GM23338 (cell line): ENCODE measurements at regions not wholly inside any gene's neighbourhood (a gene's known extent, or its start where the extent isn't known, plus 50 kb on each side); places are given as distances from the start of the nearest gene placed in this dataset.

Source experiments
- ATAC-seq: fragments of 200-7000 bp; cut with Tn5 transposase; 3 replicates; pipeline ENCODE4 v1.9.1; 2020
- DNase-seq: peaks from one replicate; pipeline ENCODE4 v3.0.0-alpha.2; 2015; ENCODE audit warnings: low spot score
- H2AFZ ChIP-seq: fragments of 200-600 bp; sonication (generic); 2 replicates; pipeline ENCODE4 v1.8.0; 2016; ENCODE audit warnings: antibody characterized with exemption, mild to moderate bottlenecking, moderate library complexity
- H3F3A ChIP-seq: fragments of 200-600 bp; sonication (generic); replicated peaks from 2 replicates; pipeline ENCODE4 v1.8.0; 2017; ENCODE audit warnings: antibody characterized with exemption, mixed run types, low read depth
- H3K27ac ChIP-seq: fragments of 200-600 bp; sonication (generic); 2 replicates; pipeline ENCODE4 v1.6.1; 2016; ENCODE audit warnings: low read depth
- H3K27me3 ChIP-seq: fragments of 200-600 bp; sonication (generic); 2 replicates; pipeline ENCODE4 v1.8.0; 2016; ENCODE audit warnings: mild to moderate bottlenecking, mixed run types, moderate library complexity; ENCODE audit not compliant: insufficient read depth
- H3K36me3 ChIP-seq: fragments of 200-600 bp; sonication (generic); 2 replicates; pipeline ENCODE4 v1.8.0; 2016; ENCODE audit warnings: mild to moderate bottlenecking; ENCODE audit not compliant: insufficient read depth
- H3K4me1 ChIP-seq: fragments of 200-600 bp; sonication (generic); 2 replicates; pipeline ENCODE4 v1.8.0; 2016; ENCODE audit warnings: mild to moderate bottlenecking, moderate library complexity; ENCODE audit not compliant: insufficient read depth
- H3K4me2 ChIP-seq: fragments of 200-600 bp; sonication (generic); 2 replicates; pipeline ENCODE4 v1.7.1; 2017; ENCODE audit warnings: mixed run types
- H3K4me3 ChIP-seq: fragments of 200-600 bp; sonication (generic); 2 replicates; pipeline ENCODE4 v1.6.1; 2016; ENCODE audit warnings: mixed run types
- H3K79me2 ChIP-seq: fragments of 200-600 bp; sonication (generic); replicated peaks from 2 replicates; pipeline ENCODE4 v1.8.0; 2017; ENCODE audit warnings: mild to moderate bottlenecking; ENCODE audit not compliant: insufficient read depth
- H3K9me2 ChIP-seq: fragments of 200-600 bp; sonication (generic); 2 replicates; pipeline ENCODE4 v1.8.0; 2017; ENCODE audit not compliant: insufficient read depth
- H4K20me1 ChIP-seq: fragments of 200-600 bp; sonication (generic); replicated peaks from 2 replicates; pipeline ENCODE4 v1.8.0; 2017; ENCODE audit warnings: mild to moderate bottlenecking; ENCODE audit not compliant: insufficient read depth
- H3K27ac Mint-ChIP-seq: 2 replicates; pipeline ENCODE4 v1.8.0; 2020; ENCODE audit warnings: inconsistent platforms, mild to moderate bottlenecking, moderate library complexity, mixed read lengths
- H3K27me3 Mint-ChIP-seq: 3 replicates; pipeline ENCODE4 v1.8.0; 2022; ENCODE audit warnings: low read depth, mild to moderate bottlenecking, moderate library complexity, mixed read lengths, inconsistent platforms; ENCODE audit not compliant: insufficient read depth, poor library complexity
- H3K36me3 Mint-ChIP-seq: 3 replicates; pipeline ENCODE4 v1.8.0; 2021; ENCODE audit warnings: low read depth, mild to moderate bottlenecking, inconsistent platforms, moderate library complexity, mixed read lengths
- H3K4me1 Mint-ChIP-seq: 3 replicates; pipeline ENCODE4 v1.8.0; 2020; ENCODE audit warnings: mild to moderate bottlenecking, inconsistent platforms, mixed read lengths
- H3K4me3 Mint-ChIP-seq: 3 replicates; pipeline ENCODE4 v1.8.0; 2021; ENCODE audit warnings: moderate library complexity, mild to moderate bottlenecking, inconsistent platforms, mixed read lengths
- H3K9me3 Mint-ChIP-seq: 3 replicates; pipeline ENCODE4 v1.8.0; 2020; ENCODE audit warnings: moderate library complexity, mild to moderate bottlenecking, inconsistent platforms, mixed read lengths
- CREB1 ChIP-seq: fragments of 250-450 bp; sonication (Bioruptor Pico); IDR thresholded peaks from 2 replicates; pipeline ENCODE4 v1.5.0; 2020; ENCODE audit warnings: low read depth, mild to moderate bottlenecking, moderate library complexity
- EZH2 ChIP-seq: fragments of 200-600 bp; sonication (generic); IDR thresholded peaks from one replicate; pipeline ENCODE4 v1.8.0; 2017; ENCODE audit warnings: antibody characterized with exemption, mild to moderate bottlenecking, low read depth; ENCODE audit not compliant: unreplicated experiment
- EZH2phosphoT487 ChIP-seq: fragments of 200-600 bp; sonication (generic); IDR thresholded peaks from one replicate; pipeline ENCODE4 v1.8.1; 2018; ENCODE audit warnings: antibody characterized with exemption; ENCODE audit not compliant: unreplicated experiment
- JUNB ChIP-seq: IDR thresholded peaks from one replicate; pipeline ENCODE4 v1.6.1; 2016; ENCODE audit warnings: antibody characterized with exemption; ENCODE audit not compliant: unreplicated experiment
- POLR2AphosphoS5 ChIP-seq: IDR thresholded peaks from 2 replicates; pipeline ENCODE4 v1.6.1; 2016; ENCODE audit warnings: antibody characterized with exemption, low read depth
- STAT1 ChIP-seq: IDR thresholded peaks from one replicate; pipeline ENCODE4 v1.6.1; 2016; ENCODE audit warnings: antibody characterized with exemption; ENCODE audit not compliant: unreplicated experiment
- ZNF114 ChIP-seq: fragments of 250-450 bp; sonication (Bioruptor Pico); IDR thresholded peaks from 2 replicates; pipeline ENCODE4 v1.5.0; 2020; ENCODE audit warnings: mild to moderate bottlenecking, moderate library complexity
- ZNF331 ChIP-seq: fragments of 250-450 bp; sonication (Bioruptor Pico); IDR thresholded peaks from 2 replicates; pipeline ENCODE4 v1.5.0; 2020; ENCODE audit warnings: low read depth, mild to moderate bottlenecking, moderate library complexity
- TF ChIP-seq, protein P1 (sequence below): fragments of 250-450 bp; sonication (Bioruptor Pico); IDR thresholded peaks from 2 replicates; pipeline ENCODE4 v1.5.0; 2020; ENCODE audit warnings: mild to moderate bottlenecking, moderate library complexity
- TF ChIP-seq, protein P2 (sequence below): IDR thresholded peaks from one replicate; pipeline ENCODE4 v1.6.1; 2018; ENCODE audit warnings: antibody characterized with exemption; ENCODE audit not compliant: unreplicated experiment

- TF ChIP-seq, protein P1, sequence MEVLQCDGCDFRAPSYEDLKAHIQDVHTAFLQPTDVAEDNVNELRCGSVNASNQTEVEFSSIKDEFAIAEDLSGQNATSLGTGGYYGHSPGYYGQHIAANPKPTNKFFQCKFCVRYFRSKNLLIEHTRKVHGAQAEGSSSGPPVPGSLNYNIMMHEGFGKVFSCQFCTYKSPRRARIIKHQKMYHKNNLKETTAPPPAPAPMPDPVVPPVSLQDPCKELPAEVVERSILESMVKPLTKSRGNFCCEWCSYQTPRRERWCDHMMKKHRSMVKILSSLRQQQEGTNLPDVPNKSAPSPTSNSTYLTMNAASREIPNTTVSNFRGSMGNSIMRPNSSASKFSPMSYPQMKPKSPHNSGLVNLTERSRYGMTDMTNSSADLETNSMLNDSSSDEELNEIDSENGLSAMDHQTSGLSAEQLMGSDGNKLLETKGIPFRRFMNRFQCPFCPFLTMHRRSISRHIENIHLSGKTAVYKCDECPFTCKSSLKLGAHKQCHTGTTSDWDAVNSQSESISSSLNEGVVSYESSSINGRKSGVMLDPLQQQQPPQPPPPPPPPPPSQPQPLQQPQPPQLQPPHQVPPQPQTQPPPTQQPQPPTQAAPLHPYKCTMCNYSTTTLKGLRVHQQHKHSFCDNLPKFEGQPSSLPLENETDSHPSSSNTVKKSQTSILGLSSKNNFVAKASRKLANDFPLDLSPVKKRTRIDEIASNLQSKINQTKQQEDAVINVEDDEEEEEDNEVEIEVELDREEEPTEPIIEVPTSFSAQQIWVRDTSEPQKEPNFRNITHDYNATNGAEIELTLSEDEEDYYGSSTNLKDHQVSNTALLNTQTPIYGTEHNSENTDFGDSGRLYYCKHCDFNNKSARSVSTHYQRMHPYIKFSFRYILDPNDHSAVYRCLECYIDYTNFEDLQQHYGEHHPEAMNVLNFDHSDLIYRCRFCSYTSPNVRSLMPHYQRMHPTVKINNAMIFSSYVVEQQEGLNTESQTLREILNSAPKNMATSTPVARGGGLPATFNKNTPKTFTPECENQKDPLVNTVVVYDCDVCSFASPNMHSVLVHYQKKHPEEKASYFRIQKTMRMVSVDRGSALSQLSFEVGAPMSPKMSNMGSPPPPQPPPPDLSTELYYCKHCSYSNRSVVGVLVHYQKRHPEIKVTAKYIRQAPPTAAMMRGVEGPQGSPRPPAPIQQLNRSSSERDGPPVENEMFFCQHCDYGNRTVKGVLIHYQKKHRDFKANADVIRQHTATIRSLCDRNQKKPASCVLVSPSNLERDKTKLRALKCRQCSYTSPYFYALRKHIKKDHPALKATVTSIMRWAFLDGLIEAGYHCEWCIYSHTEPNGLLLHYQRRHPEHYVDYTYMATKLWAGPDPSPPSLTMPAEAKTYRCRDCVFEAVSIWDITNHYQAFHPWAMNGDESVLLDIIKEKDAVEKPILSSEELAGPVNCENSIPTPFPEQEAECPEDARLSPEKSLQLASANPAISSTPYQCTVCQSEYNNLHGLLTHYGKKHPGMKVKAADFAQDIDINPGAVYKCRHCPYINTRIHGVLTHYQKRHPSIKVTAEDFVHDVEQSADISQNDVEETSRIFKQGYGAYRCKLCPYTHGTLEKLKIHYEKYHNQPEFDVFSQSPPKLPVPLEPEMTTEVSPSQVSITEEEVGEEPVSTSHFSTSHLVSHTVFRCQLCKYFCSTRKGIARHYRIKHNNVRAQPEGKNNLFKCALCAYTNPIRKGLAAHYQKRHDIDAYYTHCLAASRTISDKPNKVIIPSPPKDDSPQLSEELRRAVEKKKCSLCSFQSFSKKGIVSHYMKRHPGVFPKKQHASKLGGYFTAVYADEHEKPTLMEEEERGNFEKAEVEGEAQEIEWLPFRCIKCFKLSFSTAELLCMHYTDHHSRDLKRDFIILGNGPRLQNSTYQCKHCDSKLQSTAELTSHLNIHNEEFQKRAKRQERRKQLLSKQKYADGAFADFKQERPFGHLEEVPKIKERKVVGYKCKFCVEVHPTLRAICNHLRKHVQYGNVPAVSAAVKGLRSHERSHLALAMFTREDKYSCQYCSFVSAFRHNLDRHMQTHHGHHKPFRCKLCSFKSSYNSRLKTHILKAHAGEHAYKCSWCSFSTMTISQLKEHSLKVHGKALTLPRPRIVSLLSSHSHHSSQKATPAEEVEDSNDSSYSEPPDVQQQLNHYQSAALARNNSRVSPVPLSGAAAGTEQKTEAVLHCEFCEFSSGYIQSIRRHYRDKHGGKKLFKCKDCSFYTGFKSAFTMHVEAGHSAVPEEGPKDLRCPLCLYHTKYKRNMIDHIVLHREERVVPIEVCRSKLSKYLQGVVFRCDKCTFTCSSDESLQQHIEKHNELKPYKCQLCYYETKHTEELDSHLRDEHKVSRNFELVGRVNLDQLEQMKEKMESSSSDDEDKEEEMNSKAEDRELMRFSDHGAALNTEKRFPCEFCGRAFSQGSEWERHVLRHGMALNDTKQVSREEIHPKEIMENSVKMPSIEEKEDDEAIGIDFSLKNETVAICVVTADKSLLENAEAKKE (CRISPR knock-in tag) = no peak
- TF ChIP-seq CREB1 (CRISPR knock-in tag) = no peak
Measured at GRCh38 chr16:65922923-65923322, 443.6 kb upstream of the CDH5 start (continued).

DNA sequence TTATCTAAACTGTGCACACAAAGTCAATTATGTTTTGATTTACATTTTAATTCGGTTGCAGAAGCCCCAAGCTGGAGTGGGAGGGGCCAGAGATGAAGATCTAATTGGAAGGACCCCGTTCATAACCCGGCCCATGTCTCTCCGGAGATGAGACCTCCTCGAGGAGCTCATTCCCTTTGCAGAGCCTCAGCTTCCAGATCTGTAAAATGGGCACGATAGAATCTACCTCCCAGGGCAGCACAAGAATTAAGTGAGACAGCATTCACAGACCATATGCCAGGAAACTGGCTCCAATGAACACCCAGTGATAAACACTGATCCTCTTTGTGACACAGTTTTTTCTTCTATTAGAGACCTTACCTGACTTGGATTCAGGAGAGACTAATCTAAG, 446.5 kb upstream of the CDH5 start:
- H4K20me1 ChIP-seq = no peaks in the 10 kb centered on the region
- H3K4me3 ChIP-seq = no peak overlapping the region
- H2AFZ ChIP-seq = no peak overlapping the region
- no peak overlapping the region for H3K4me2 ChIP-seq
- H3K79me2 ChIP-seq = no peaks in the 10 kb centered on the region
- no peak for DNase-seq
- no peaks in the 10 kb centered on the region for H3K27me3 ChIP-seq
- no peak overlapping the region for H3K27ac Mint-ChIP-seq
- no peaks in the 10 kb centered on the region for H3K9me3 Mint-ChIP-seq
- no peak for ATAC-seq
- no peak overlapping the region for H3K27ac ChIP-seq
- no peaks in the 10 kb centered on the region for H3F3A ChIP-seq
- no peaks in the 10 kb centered on the region for H3K9me2 ChIP-seq
- peaks cover 7% of the 10 kb centered on the region for H3K27me3 Mint-ChIP-seq
- H3K36me3 ChIP-seq = no peaks in the 10 kb centered on the region
- H3K4me1 Mint-ChIP-seq = peaks cover 22% of the 10 kb centered on the region
- no peak overlapping the region for H3K4me3 Mint-ChIP-seq
- H3K36me3 Mint-ChIP-seq = no peaks in the 10 kb centered on the region
- H3K4me1 ChIP-seq = no peaks in the 10 kb centered on the region
- TF ChIP-seq EZH2phosphoT487 (no peak), CREB1 (CRISPR knock-in tag) (no peak), POLR2AphosphoS5 (no peak), EZH2 (no peak), ZNF331 (CRISPR knock-in tag) (no peak), JUNB (no peak), STAT1 (no peak), ZNF114 (no peak)
- TF ChIP-seq, protein P2, sequence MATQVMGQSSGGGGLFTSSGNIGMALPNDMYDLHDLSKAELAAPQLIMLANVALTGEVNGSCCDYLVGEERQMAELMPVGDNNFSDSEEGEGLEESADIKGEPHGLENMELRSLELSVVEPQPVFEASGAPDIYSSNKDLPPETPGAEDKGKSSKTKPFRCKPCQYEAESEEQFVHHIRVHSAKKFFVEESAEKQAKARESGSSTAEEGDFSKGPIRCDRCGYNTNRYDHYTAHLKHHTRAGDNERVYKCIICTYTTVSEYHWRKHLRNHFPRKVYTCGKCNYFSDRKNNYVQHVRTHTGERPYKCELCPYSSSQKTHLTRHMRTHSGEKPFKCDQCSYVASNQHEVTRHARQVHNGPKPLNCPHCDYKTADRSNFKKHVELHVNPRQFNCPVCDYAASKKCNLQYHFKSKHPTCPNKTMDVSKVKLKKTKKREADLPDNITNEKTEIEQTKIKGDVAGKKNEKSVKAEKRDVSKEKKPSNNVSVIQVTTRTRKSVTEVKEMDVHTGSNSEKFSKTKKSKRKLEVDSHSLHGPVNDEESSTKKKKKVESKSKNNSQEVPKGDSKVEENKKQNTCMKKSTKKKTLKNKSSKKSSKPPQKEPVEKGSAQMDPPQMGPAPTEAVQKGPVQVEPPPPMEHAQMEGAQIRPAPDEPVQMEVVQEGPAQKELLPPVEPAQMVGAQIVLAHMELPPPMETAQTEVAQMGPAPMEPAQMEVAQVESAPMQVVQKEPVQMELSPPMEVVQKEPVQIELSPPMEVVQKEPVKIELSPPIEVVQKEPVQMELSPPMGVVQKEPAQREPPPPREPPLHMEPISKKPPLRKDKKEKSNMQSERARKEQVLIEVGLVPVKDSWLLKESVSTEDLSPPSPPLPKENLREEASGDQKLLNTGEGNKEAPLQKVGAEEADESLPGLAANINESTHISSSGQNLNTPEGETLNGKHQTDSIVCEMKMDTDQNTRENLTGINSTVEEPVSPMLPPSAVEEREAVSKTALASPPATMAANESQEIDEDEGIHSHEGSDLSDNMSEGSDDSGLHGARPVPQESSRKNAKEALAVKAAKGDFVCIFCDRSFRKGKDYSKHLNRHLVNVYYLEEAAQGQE = no peak
